IPS-15b (cell line): ENCODE measurements at regions not wholly inside any gene's neighbourhood (a gene's known extent, or its start where the extent isn't known, plus 50 kb on each side); places are given as distances from the start of the nearest gene placed in this dataset.
"Not testable (repeated sequence)": the region's sequence is repeated elsewhere in the genome, so short reads cannot be mapped to it uniquely, and the experiment has no call there.

Experiments
- H3K27me3 ChIP-seq: one replicate; pipeline ENCODE4 v1.6.1; 2013; ENCODE audit warnings: low read length; ENCODE audit not compliant: control insufficient read depth, insufficient read depth
- H3K36me3 ChIP-seq: one replicate; pipeline ENCODE4 v1.6.1; 2013; ENCODE audit warnings: low read length; ENCODE audit not compliant: control insufficient read depth, insufficient read depth
- H3K4me1 ChIP-seq: one replicate; pipeline ENCODE4 v1.6.1; 2013; ENCODE audit warnings: mild to moderate bottlenecking, low read length; ENCODE audit not compliant: control insufficient read depth, insufficient read depth
- H3K4me3 ChIP-seq: one replicate; pipeline ENCODE4 v1.5.1; 2013; ENCODE audit warnings: low read depth, low read length
- H3K9ac ChIP-seq: one replicate; pipeline ENCODE4 v1.6.1; 2013; ENCODE audit warnings: low read depth, mild to moderate bottlenecking, low read length
- H3K9me3 ChIP-seq: one replicate; pipeline ENCODE4 v1.6.1; 2013; ENCODE audit warnings: mild to moderate bottlenecking, low read length; ENCODE audit not compliant: control insufficient read depth, insufficient read depth

GRCh38 chr4:14340321-14340720 lies 662.0 kb upstream of the CPEB2 start:
- Histone ChIP-seq H3K4me3 (no peak overlapping the region), H3K27me3 (no peaks in the 10 kb centered on the region), H3K9me3 (no peaks in the 10 kb centered on the region), H3K36me3 (no peaks in the 10 kb centered on the region), H3K4me1 (peaks cover 10% of the 10 kb centered on the region), H3K9ac (no peak overlapping the region)

GRCh38 chr4:14343961-14344360 lies 658.3 kb upstream of the CPEB2 start:
- H3K36me3 ChIP-seq = no peaks in the 10 kb centered on the region

GRCh38 chr4:14345356-14345775 lies 656.9 kb upstream of the CPEB2 start:
- no peaks in the 10 kb centered on the region for H3K27me3 ChIP-seq
- no peak overlapping the region for H3K9ac ChIP-seq
- no peak overlapping the region for H3K4me3 ChIP-seq
- no peaks in the 10 kb centered on the region for H3K9me3 ChIP-seq
- no peaks in the 10 kb centered on the region for H3K36me3 ChIP-seq
- no peaks in the 10 kb centered on the region for H3K4me1 ChIP-seq

More at GRCh38 chr4:14343961-14344360, 658.3 kb upstream of the CPEB2 start:
- peaks cover 7% of the 10 kb centered on the region for H3K4me1 ChIP-seq
- no peaks in the 10 kb centered on the region for H3K9me3 ChIP-seq
- H3K4me3 ChIP-seq = no peak overlapping the region
- H3K27me3 ChIP-seq = no peaks in the 10 kb centered on the region
- H3K9ac ChIP-seq = no peak overlapping the region

- Histone ChIP-seq H3K9ac (no peak overlapping the region), H3K4me3 (no peak overlapping the region), H3K9me3 (no peaks in the 10 kb centered on the region), H3K4me1 (no peaks in the 10 kb centered on the region), H3K27me3 (no peaks in the 10 kb centered on the region), H3K36me3 (no peaks in the 10 kb centered on the region)
Measured at GRCh38 chr4:14347526-14347925, 654.8 kb upstream of the CPEB2 start.

GRCh38 chr4:14348506-14348905 lies 653.8 kb upstream of the CPEB2 start:
- Histone ChIP-seq H3K4me1 (no peaks in the 10 kb centered on the region), H3K4me3 (no peak overlapping the region), H3K27me3 (no peaks in the 10 kb centered on the region), H3K9me3 (no peaks in the 10 kb centered on the region), H3K36me3 (no peaks in the 10 kb centered on the region), H3K9ac (no peak overlapping the region)

GRCh38 chr4:14358544-14359160 lies 643.6 kb upstream of the CPEB2 start:
- not testable (repeated sequence) for H3K4me3 ChIP-seq, H3K9me3 ChIP-seq, H3K4me1 ChIP-seq, H3K27me3 ChIP-seq, H3K9ac ChIP-seq, H3K36me3 ChIP-seq

GRCh38 chr4:14359991-14360390 lies 642.3 kb upstream of the CPEB2 start:
- Histone ChIP-seq H3K9ac (no peak overlapping the region), H3K4me1 (no peaks in the 10 kb centered on the region), H3K27me3 (no peaks in the 10 kb centered on the region), H3K36me3 (no peaks in the 10 kb centered on the region), H3K4me3 (no peak overlapping the region), H3K9me3 (no peaks in the 10 kb centered on the region)

GRCh38 chr4:14361084-14361483 lies 641.2 kb upstream of the CPEB2 start:
- Histone ChIP-seq H3K27me3 (no peaks in the 10 kb centered on the region), H3K4me3 (no peak overlapping the region), H3K36me3 (no peaks in the 10 kb centered on the region), H3K9ac (no peak overlapping the region), H3K4me1 (no peaks in the 10 kb centered on the region), H3K9me3 (no peaks in the 10 kb centered on the region)

GRCh38 chr4:14362385-14362784 lies 639.9 kb upstream of the CPEB2 start:
- no peak overlapping the region for H3K4me3 ChIP-seq
- no peaks in the 10 kb centered on the region for H3K9me3 ChIP-seq
- no peaks in the 10 kb centered on the region for H3K36me3 ChIP-seq

GRCh38 chr4:14364953-14365536 lies 637.2 kb upstream of the CPEB2 start:
- H3K9ac ChIP-seq = no peak overlapping the region
- no peaks in the 10 kb centered on the region for H3K27me3 ChIP-seq
- no peaks in the 10 kb centered on the region for H3K36me3 ChIP-seq
- no peaks in the 10 kb centered on the region for H3K9me3 ChIP-seq
- no peak overlapping the region for H3K4me3 ChIP-seq
- H3K4me1 ChIP-seq = no peaks in the 10 kb centered on the region

More at GRCh38 chr4:14362385-14362784, 639.9 kb upstream of the CPEB2 start:
- Histone ChIP-seq H3K9ac (no peak overlapping the region), H3K4me1 (no peaks in the 10 kb centered on the region), H3K27me3 (no peaks in the 10 kb centered on the region)

GRCh38 chr4:14368391-14368790 lies 633.9 kb upstream of the CPEB2 start:
- H3K9ac ChIP-seq = no peak overlapping the region
- no peaks in the 10 kb centered on the region for H3K27me3 ChIP-seq
- peaks cover 5% of the 10 kb centered on the region for H3K4me1 ChIP-seq
- H3K36me3 ChIP-seq = no peaks in the 10 kb centered on the region
- H3K4me3 ChIP-seq = no peak overlapping the region
- no peaks in the 10 kb centered on the region for H3K9me3 ChIP-seq

GRCh38 chr4:14371131-14371530 lies 631.1 kb upstream of the CPEB2 start:
- no peaks in the 10 kb centered on the region for H3K27me3 ChIP-seq
- H3K9me3 ChIP-seq = no peaks in the 10 kb centered on the region
- H3K4me3 ChIP-seq = no peak overlapping the region
- H3K4me1 ChIP-seq = peaks cover 5% of the 10 kb centered on the region
- H3K9ac ChIP-seq = no peak overlapping the region
- H3K36me3 ChIP-seq = no peaks in the 10 kb centered on the region
